ENCODE measurements at regions not wholly inside any gene's neighbourhood (a gene's known extent, or its start where the extent isn't known, plus 50 kb on each side); places are given as distances from the start of the nearest gene placed in this dataset.
A peak's percentile ranks its signal among the peaks of the same experiment; 100 is the strongest.

DNA sequence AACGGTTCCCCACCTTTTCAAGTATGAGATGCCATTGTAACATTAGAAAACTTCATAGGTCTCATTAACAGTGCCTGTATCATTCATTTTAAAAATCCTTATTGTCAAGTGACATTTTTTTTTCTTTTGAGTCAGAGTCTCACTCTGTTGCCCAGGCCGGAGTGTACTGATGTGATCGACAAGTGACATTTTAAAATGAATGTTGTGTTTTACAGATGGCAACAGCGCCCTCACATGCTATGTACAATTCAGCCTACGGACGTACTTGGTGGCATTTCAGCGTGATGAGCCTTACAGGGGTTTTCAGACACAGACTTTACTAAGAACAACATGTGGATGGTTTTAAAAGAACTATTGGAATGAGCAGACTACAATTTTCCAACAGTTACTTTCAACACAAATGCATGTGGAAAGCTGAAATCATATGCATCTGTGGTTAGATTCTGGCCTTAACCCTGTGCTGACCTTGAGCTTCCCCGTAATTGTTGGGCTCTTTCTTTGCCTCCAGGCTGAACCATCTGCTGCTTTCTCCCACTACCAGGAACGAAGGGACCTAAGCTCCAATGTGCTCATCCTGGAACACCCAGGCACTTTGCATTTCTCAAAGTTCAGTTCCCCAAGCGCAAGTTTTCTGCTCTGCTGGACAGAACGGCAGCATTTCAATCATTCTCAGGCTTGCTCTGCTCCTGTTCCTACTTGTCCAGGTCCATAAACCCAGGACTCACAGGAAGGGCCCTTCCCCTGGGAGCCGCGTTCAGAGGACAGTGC, 119.9 kb upstream of the NDUFV2 start (continued):
- TF ChIP-seq, protein P1, sequence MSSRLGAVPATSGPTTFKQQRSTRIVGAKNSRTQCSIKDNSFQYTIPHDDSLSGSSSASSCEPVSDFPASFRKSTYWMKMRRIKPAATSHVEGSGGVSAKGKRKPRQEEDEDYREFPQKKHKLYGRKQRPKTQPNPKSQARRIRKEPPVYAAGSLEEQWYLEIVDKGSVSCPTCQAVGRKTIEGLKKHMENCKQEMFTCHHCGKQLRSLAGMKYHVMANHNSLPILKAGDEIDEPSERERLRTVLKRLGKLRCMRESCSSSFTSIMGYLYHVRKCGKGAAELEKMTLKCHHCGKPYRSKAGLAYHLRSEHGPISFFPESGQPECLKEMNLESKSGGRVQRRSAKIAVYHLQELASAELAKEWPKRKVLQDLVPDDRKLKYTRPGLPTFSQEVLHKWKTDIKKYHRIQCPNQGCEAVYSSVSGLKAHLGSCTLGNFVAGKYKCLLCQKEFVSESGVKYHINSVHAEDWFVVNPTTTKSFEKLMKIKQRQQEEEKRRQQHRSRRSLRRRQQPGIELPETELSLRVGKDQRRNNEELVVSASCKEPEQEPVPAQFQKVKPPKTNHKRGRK (tag; IDR thresholded peaks at IDR 0.05) = no peak
- TF ChIP-seq ZNF77 (CRISPR knock-in tag; IDR thresholded peaks at IDR 0.05) = no peak
- TF ChIP-seq, protein P2, sequence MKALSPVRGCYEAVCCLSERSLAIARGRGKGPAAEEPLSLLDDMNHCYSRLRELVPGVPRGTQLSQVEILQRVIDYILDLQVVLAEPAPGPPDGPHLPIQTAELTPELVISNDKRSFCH (CRISPR knock-in tag; IDR thresholded peaks at IDR 0.05) = no peak
- TF ChIP-seq, protein P2 (tag; IDR thresholded peaks at IDR 0.05) = peak; percentile 76; the same call in 1 of the 2 replicates
- no peak for TF ChIP-seq ZNF785 (CRISPR knock-in tag; IDR thresholded peaks at IDR 0.05)
- TF ChIP-seq, protein P3, sequence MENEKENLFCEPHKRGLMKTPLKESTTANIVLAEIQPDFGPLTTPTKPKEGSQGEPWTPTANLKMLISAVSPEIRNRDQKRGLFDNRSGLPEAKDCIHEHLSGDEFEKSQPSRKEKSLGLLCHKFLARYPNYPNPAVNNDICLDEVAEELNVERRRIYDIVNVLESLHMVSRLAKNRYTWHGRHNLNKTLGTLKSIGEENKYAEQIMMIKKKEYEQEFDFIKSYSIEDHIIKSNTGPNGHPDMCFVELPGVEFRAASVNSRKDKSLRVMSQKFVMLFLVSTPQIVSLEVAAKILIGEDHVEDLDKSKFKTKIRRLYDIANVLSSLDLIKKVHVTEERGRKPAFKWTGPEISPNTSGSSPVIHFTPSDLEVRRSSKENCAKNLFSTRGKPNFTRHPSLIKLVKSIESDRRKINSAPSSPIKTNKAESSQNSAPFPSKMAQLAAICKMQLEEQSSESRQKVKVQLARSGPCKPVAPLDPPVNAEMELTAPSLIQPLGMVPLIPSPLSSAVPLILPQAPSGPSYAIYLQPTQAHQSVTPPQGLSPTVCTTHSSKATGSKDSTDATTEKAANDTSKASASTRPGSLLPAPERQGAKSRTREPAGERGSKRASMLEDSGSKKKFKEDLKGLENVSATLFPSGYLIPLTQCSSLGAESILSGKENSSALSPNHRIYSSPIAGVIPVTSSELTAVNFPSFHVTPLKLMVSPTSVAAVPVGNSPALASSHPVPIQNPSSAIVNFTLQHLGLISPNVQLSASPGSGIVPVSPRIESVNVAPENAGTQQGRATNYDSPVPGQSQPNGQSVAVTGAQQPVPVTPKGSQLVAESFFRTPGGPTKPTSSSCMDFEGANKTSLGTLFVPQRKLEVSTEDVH (IDR thresholded peaks at IDR 0.05; ENCODE audit: low read depth, partially characterized antibody) = no peak
- TF ChIP-seq ZFX (CRISPR knock-in tag; IDR thresholded peaks at IDR 0.05) = no peak
- TF ChIP-seq ZNF217 (CRISPR knock-in tag; IDR thresholded peaks at IDR 0.05) = no peak
- TF ChIP-seq GTF2A2 (tag; IDR thresholded peaks at IDR 0.05) = no peak
- TF ChIP-seq CREBBP (IDR thresholded peaks at IDR 0.05; ENCODE audit: low read depth, low read length) = no peak
- TF ChIP-seq RBM25 (IDR thresholded peaks at IDR 0.05; ENCODE audit: low read depth, low read length, severe bottlenecking) = peak; percentile 29
- TF ChIP-seq CHCHD3 (CRISPR knock-in tag; IDR thresholded peaks at IDR 0.05) = no peak
- TF ChIP-seq MIER1 (IDR thresholded peaks at IDR 0.05; ENCODE audit: low read depth) = no peak
- no peak for TF ChIP-seq MYBL2 (IDR thresholded peaks at IDR 0.05; ENCODE audit: low read depth)
- no peak for TF ChIP-seq MYBL2 (CRISPR knock-in tag; IDR thresholded peaks at IDR 0.05; ENCODE audit: borderline replicate concordance)
- no peak for TF ChIP-seq MCM7 (IDR thresholded peaks at IDR 0.05)
- no peak for TF ChIP-seq NRF1 (conservative IDR thresholded peaks at IDR 0.05 in 1 of 2, IDR thresholded peaks at IDR 0.05 in 1 of 2)
- TF ChIP-seq TRIM24 (IDR thresholded peaks at IDR 0.05) = no peak
- no peak for TF ChIP-seq PHF21A (IDR thresholded peaks at IDR 0.05; ENCODE audit: borderline replicate concordance, low read depth)
- TF ChIP-seq ZNF551 (CRISPR knock-in tag; IDR thresholded peaks at IDR 0.05) = no peak
- peak; percentile 72; the same call in 1 of the 2 replicates for TF ChIP-seq BCOR (IDR thresholded peaks at IDR 0.05)
- TF ChIP-seq, protein P4, sequence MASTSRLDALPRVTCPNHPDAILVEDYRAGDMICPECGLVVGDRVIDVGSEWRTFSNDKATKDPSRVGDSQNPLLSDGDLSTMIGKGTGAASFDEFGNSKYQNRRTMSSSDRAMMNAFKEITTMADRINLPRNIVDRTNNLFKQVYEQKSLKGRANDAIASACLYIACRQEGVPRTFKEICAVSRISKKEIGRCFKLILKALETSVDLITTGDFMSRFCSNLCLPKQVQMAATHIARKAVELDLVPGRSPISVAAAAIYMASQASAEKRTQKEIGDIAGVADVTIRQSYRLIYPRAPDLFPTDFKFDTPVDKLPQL (IDR thresholded peaks at IDR 0.05; ENCODE audit: extremely low read depth, insufficient read length) = no peak
- TF ChIP-seq, protein P5, sequence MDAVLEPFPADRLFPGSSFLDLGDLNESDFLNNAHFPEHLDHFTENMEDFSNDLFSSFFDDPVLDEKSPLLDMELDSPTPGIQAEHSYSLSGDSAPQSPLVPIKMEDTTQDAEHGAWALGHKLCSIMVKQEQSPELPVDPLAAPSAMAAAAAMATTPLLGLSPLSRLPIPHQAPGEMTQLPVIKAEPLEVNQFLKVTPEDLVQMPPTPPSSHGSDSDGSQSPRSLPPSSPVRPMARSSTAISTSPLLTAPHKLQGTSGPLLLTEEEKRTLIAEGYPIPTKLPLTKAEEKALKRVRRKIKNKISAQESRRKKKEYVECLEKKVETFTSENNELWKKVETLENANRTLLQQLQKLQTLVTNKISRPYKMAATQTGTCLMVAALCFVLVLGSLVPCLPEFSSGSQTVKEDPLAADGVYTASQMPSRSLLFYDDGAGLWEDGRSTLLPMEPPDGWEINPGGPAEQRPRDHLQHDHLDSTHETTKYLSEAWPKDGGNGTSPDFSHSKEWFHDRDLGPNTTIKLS (IDR thresholded peaks at IDR 0.05; ENCODE audit: borderline replicate concordance, low read depth) = no peak; the same call in 1 of the 2 replicates
- TF ChIP-seq ZC3H4 (CRISPR knock-in tag; IDR thresholded peaks at IDR 0.05; ENCODE audit: borderline replicate concordance) = no peak

Data from K562 (cell line).